Stomach (tissue), 8 donors: ENCODE measurements at regions not wholly inside any gene's neighbourhood (a gene's known extent, or its start where the extent isn't known, plus 50 kb on each side); places are given as distances from the start of the nearest gene placed in this dataset.

Source experiments
- DNase-seq, 2 donors: peaks; one replicate each; pipeline versions ENCODE4 v3.0.0 to v3.0.0-alpha.2; 2013 to 2019
- H3K27ac ChIP-seq, 5 donors: fragments of 200-600 bp in 4 of 5; sonication (generic) in 4 of 5; one replicate each; pipeline ENCODE4 v1.5.1; 2013 to 2019; ENCODE audit warnings: mild to moderate bottlenecking in 1 of 5, moderate library complexity in 1 of 5
- H3K27me3 ChIP-seq, 3 donors: fragments of 200-600 bp; sonication (generic); one replicate each; pipeline ENCODE4 v1.5.1; 2017 to 2019; ENCODE audit warnings: mixed run types in 1 of 3
- H3K36me3 ChIP-seq, 4 donors: fragments of 200-600 bp; sonication (generic); 1 replicate in 3 of 4; 2 replicates in 1 of 4; pipeline ENCODE4 v1.5.1; 2016 to 2019
- H3K4me1 ChIP-seq, 4 donors: fragments of 200-600 bp; sonication (generic); one replicate each; pipeline ENCODE4 v1.5.1; 2016 to 2019
- H3K4me3 ChIP-seq, 4 donors: fragments of 200-600 bp; sonication (generic) in 3 of 4; one replicate each; pipeline ENCODE4 v1.5.1; 2016 to 2019; ENCODE audit warnings: mild to moderate bottlenecking in 1 of 4
- H3K9me3 ChIP-seq, 4 donors: fragments of 200-600 bp; sonication (generic); one replicate each; pipeline ENCODE4 v1.5.1; 2016 to 2019
- EP300 ChIP-seq: sonication (generic); formaldehyde crosslinking; IDR thresholded peaks from one replicate; pipeline ENCODE4 v1.6.1; 2017; ENCODE audit warnings: antibody characterized with exemption
- POLR2A ChIP-seq, 4 donors: fragments of 450-650 bp; IDR thresholded peaks; one replicate each; pipeline ENCODE4 v1.6.1; 2016; ENCODE audit warnings: antibody characterized with exemption in 4 of 4, control low read depth in 2 of 4, mild to moderate bottlenecking in 1 of 4, moderate library complexity in 1 of 4
- POLR2AphosphoS5 ChIP-seq, 3 donors: sonication (generic); formaldehyde crosslinking; IDR thresholded peaks; one replicate each; pipeline ENCODE4 v1.6.1; 2016; ENCODE audit warnings: antibody characterized with exemption in 3 of 3
- WGBS, 5 donors: extraction: QIAGEN DNeasy Blood & Tissue Kit in 3 of 5; methylation state at CpG; one replicate each; pipeline versions ENCODE4 v1.1.5 to v1.1.7; 2013 to 2018; 5-methylcytosine and 5-hydroxymethylcytosine counted together
- intact Hi-C: fragments of 100-400 bp; cut with DNase I; formaldehyde crosslinking; loops from one replicate; pipeline ENCODE4 v1.15.1; 2023; ENCODE audit warnings: low total_unique reads
- small RNA-seq, 4 donors: library from RNA; depleted of rRNA; stranded (forward); fragments of <200 nt; gene quantifications; one replicate each; pipeline ENCODE3, GENCODE V24; 2016
- TF ChIP-seq, protein P1 (sequence below), 7 experiments: fragments of 450-650 bp in 4 of 7; fragments of 200-600 bp in 3 of 7; sonication (generic) in 3 of 7; IDR thresholded peaks; one replicate each; pipeline ENCODE4 v1.5.1; 2016 to 2019; ENCODE audit warnings: antibody characterized with exemption in 7 of 7, control low read depth in 2 of 7, mild to moderate bottlenecking in 1 of 7
- donor health status: healthy with polysubstance abuse.
- donor health status: Bipolar disorder and iron deficiency.
- donor health status: healthy.

DNA sequence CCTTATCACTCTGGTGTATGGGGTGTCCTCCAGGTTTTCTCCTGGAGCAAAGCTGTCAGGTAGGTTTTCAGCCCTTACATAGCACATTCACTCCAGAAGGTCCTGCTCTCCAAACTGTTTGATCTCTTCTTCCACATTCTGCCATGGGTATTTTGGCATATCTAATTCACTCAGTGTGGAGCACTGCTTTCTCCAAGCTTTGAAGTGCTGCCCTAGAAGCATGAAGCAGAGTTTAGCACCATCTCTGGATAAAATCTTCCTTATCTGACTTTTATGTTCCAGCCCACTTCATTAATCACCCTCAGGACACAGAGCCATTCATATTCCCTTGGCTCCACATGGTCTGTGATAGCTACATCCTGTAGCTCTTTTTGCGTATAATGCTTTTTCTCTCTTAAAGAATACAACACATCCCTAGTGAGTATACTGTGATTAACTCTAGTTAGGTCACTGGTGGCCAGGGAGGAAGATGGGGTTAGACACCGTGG is 56.7 kb upstream of the ARHGAP28 start:
- DNase-seq: no peak
- WGBS, 5 donors: 71 to 84% (median 82%) methylated on average over 2 of the region's 2 CpGs
- Histone ChIP-seq H3K27me3 (no peaks in the 10 kb centered on the region), H3K27ac (no peak overlapping the region), H3K4me1 (no peaks in the 10 kb centered on the region), H3K4me3 (no peak overlapping the region), H3K36me3 (no peaks in the 10 kb centered on the region), H3K9me3 (no peaks in the 10 kb centered on the region)
- TF ChIP-seq, protein P1, sequence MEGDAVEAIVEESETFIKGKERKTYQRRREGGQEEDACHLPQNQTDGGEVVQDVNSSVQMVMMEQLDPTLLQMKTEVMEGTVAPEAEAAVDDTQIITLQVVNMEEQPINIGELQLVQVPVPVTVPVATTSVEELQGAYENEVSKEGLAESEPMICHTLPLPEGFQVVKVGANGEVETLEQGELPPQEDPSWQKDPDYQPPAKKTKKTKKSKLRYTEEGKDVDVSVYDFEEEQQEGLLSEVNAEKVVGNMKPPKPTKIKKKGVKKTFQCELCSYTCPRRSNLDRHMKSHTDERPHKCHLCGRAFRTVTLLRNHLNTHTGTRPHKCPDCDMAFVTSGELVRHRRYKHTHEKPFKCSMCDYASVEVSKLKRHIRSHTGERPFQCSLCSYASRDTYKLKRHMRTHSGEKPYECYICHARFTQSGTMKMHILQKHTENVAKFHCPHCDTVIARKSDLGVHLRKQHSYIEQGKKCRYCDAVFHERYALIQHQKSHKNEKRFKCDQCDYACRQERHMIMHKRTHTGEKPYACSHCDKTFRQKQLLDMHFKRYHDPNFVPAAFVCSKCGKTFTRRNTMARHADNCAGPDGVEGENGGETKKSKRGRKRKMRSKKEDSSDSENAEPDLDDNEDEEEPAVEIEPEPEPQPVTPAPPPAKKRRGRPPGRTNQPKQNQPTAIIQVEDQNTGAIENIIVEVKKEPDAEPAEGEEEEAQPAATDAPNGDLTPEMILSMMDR (IDR thresholded peaks at IDR 0.05): no peak
- TF ChIP-seq POLR2A (IDR thresholded peaks at IDR 0.05): no peak
- TF ChIP-seq EP300: no peak
- TF ChIP-seq POLR2AphosphoS5 (IDR thresholded peaks at IDR 0.05): no peak
- intact Hi-C loops: no loop called here

DNA sequence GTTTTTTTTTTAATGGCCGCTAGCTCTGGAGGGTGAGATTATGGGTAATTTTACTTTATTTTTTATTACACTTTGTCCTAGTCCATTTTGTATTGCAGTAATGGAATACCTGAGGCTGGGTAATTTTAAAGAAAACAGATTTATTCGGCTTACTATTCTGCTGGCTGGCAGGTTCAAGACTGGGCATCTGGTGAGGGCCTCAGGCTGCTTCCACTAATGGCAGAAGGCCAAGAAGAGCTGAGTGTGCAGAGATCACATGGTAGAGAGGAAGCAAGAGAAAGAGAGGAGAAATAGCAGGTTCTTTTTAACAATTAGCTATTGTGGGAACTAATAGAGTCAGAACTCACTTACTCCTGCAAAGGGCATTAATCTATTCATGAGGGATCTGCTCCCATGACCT is 52.4 kb upstream of the ARHGAP28 start:
- H3K4me3 ChIP-seq: no peak overlapping the region
- intact Hi-C loops: no loop called here
- no peak for DNase-seq
- TF ChIP-seq POLR2A (IDR thresholded peaks at IDR 0.05) (no peak), POLR2AphosphoS5 (IDR thresholded peaks at IDR 0.05) (no peak), EP300 (no peak)
- TF ChIP-seq, protein P1 (IDR thresholded peaks at IDR 0.05): no peak
- H3K27me3 ChIP-seq: no peaks in the 10 kb centered on the region
- H3K27ac ChIP-seq: no peak overlapping the region
- WGBS, 5 donors: 89 to 97% (median 95%) methylated on average over 2 of the region's 2 CpGs
- H3K9me3 ChIP-seq: no peaks in the 10 kb centered on the region
- no peaks in the 10 kb centered on the region for H3K4me1 ChIP-seq
- H3K36me3 ChIP-seq: no peaks in the 10 kb centered on the region

GRCh38 chr18:6679201-6679600 is 50.3 kb upstream of the ARHGAP28 start:
- DNase-seq: no peak
- H3K27me3 ChIP-seq: no peaks in the 10 kb centered on the region
- no peak overlapping the region for H3K4me3 ChIP-seq
- intact Hi-C loops: no loop called here
- H3K36me3 ChIP-seq: no peaks in the 10 kb centered on the region
- no peak overlapping the region for H3K27ac ChIP-seq
- 56 to 81% (median 65%) methylated on average over 4 of the region's 4 CpGs for WGBS, 5 donors
- H3K4me1 ChIP-seq: peaks cover 0 to 13% (median 7%) of the 10 kb centered on the region in 4 donors
- H3K9me3 ChIP-seq: no peaks in the 10 kb centered on the region
- TF ChIP-seq, protein P1 (IDR thresholded peaks at IDR 0.05): no peak
- TF ChIP-seq EP300 (no peak), POLR2AphosphoS5 (IDR thresholded peaks at IDR 0.05) (no peak), POLR2A (IDR thresholded peaks at IDR 0.05) (no peak)

Small RNAs in the stretch of these regions (small RNA-seq; reads per million reads assigned to genes)
- gene RN7SL282P: 0 reads per million in 4 donors
